Pons (tissue), 1 donor: ENCODE measurements at regions not wholly inside any gene's neighbourhood (a gene's known extent, or its start where the extent isn't known, plus 50 kb on each side); places are given as distances from the start of the nearest gene placed in this dataset.
"Not testable (repeated sequence)": the region's sequence is repeated elsewhere in the genome, so short reads cannot be mapped to it uniquely, and the experiment has no call there.

ENCODE experiments used
- DNase-seq: peaks from one replicate; pipeline ENCODE4 v3.0.0-alpha.2; 2016; ENCODE audit warnings: low spot score

DNA sequence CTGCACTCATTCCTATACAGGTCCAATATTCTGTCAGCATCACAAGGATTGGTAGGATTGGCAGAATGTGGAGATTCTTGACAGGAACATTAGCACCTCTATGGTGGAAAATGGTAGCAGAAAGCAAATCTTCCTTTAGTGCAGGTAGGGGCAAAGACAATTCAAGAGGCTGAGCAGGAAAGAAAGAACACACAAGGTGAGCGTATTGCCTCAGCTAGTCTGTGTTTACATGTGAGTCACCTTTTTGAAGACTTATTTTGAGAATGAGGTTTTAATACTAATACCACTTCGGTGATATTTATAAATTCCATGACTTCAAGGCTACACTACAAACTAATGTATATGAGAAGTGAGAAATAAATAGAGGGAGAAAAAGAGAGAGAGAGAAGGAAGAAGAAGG lies 717.0 kb downstream of the BRINP1 start:
- no peak for DNase-seq

DNA sequence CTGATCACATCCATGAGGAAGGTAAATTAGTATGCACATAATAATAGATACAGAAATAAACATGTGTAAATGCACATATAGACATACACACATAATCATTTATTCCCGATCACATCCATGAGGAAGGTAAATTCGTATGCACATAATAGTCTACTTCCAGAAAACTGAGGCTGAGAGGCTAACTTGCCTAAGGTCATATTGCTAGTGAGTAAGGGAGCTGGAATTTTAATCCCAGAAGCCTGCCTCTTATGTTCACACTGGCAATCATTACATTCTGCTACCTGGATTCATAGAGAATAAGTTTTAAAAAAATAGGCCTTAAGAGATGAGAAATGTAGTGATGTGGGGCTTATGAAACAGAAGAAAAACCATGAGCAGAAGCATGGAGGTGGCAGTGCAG lies 716.3 kb downstream of the BRINP1 start:
- no peak for DNase-seq

DNA sequence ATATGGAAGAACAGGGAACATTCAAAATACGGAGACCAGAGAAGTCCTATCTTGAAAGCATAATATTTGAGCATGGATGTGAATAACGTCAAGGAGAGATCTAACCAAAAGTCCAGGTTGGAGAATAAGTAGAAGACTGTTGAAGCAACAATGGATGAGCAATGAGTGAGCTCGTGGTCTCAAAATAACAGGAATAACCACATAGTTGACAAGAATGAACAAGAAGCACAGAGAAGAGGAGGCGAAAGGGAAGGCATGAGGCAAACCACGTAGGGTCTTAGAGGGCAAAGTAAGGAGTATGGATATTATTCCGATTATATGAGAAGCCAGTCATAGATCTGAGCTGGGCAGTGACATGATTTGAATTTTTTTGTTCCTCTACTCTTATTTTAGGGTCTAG lies 710.2 kb downstream of the BRINP1 start:
- DNase-seq: no peak

DNA sequence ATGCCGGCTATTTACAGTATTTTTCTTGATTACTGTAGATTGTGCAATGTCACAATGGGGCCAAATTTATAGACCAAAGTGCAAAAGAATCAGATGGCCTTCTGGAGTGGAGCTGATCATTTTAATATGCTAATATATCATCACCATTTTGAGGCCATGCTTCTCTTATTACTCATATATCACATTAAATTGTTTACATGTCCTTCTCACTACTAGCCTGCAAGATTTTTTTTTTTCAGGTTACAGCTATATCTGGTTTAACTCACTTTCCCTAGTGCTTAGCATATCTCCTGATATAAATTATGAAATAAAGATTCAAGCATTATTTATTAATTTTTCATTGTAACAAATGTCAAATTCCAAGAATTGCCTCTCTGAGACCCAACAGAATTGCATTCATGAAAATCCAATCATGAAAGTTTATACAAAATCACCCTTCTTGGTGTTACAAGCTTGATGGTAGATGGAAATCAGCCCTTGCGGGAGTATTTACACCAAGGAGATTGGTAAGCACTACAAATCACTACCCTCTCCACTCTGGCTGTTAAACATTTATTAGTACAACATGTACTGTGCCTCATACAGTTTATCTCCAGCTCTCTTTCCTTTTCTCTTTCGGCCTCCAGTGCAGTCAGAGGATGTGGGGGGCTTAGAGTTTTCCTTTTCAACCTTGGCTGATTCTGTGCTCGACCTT lies 703.9 kb downstream of the BRINP1 start:
- no peak for DNase-seq

DNA sequence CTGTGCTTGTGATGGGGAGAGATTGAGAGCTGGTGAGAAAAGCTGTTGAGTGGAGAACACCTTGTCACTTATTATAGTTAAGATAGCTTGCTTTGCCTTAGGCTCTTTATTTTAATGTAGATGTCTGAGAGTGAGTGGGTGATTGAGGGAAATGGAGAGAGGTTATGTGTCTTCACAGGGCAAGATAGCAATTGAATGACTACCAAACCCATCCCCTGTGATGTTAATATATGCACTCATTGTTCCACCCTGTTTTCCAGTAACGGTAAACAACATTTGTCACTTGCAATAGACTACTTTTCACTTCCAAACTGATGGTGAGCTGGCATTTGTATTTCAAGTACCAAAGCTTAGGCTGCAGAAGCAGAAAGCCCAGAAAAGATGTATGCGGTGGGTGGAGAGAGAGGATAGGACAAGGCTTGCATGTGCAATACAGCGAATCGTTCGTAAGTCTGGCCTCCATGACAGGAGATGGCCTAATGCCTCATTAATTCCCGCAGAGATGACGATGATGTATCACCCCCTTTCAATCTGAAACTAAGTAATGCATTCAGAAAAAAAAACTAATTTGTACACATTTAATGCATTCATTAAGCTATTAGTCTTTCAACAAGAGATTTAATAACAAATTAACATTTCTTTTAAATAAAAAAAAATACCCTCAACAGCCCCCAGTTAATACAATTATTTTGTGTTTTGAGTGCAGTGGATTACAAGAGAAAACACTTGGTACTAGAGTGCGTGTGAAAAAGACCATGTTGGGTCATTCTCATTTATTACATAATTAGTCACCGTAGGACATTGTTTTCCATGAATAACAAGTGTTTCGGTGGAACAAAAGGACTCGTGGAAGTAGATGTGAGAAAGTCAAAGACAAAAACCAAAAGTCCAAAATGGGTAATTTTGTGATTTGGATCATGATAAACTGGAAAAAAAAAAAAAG lies 699.0 kb downstream of the BRINP1 start:
- DNase-seq: no peak

DNA sequence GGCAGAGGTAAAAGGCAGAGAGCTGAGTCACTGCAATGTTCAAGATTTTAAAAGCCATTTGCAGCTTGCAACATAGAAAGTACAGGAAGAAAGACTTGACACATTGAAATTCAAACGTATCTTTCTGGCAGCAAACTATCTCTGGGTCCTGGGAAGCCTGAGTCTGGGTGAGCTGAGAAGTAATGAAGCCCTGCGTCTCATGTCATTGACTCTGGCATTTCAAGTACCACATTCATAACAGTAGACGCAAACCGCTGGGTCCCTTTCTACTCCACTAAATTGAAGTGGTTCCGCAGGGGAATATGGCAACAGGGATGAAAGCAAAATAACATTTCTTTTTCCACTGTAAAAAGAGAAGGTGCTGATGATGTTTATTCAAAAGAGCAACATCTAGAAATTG lies 694.3 kb downstream of the BRINP1 start:
- DNase-seq: no peak

DNA sequence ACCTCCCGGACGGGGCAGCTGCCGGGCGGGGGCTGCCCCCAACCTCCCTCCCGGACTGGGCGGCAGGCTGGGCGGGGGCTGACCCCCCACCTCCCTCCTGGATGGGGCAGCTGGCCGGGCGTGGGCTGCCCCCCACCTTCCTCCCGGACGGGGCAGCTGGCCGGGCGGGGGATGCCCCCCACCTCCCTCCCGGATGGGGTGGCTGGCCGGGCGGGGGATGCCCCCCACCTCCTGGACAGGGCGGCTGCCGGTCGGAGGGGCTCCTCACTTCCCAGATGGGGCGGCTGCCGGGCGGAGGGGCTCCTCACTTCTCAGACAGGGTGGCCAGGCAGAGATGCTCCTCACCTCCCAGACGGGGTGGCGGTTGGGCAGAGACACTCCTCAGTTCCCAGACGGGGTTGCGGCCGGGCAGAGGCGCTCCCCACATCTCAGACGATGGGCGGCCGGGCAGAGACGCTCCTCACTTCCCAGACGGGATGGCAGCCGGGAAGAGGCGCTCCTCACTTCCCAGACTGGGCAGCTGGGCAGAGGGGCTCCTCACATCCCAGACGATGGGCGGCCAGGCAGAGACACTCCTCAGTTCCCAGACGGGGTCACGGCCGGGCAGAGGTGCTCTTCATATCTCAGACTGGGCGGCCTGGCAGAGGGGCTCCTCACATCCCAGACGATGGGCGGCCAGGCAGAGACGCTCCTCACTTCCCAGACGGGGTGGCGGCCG lies 691.1 kb downstream of the BRINP1 start:
- not testable (repeated sequence) for DNase-seq

DNA sequence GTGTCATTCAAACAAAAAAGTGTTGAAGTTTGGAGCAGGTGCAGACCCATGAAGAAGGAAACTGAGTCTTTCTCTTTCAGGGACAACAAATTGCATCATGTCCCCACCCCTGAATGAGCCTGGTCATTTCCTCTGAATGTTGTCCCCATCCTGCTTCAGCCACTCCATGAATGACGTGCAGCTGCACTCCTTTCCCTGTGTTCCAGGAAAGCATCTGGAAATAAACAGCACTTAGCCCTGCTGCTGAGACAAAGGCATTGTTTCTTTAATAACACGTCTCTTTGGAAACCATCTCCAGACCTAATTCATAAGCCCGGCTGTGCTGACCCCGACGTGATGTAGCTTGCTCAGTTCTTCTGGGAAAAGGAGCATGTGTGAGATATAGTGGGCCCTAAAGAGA lies 682.3 kb downstream of the BRINP1 start:
- no peak for DNase-seq

DNA sequence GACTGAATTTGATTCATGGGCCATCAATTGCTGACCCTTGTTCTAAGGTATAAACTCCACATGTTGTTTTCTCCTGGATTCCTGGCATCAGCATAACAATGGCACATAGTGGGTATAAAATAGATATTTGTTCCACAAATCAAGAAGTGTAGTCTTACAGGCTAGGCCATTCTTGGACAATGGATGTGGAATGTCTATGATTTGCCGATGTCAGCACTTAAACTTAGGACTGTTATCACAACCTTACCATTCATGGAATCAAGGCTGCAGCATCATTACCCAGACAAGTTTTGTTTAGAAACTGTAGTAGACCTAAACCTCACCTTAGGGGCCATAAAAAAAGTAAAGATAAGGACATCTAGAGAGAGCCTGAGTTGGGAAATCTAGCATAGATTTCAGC lies 680.0 kb downstream of the BRINP1 start:
- DNase-seq: no peak

DNA sequence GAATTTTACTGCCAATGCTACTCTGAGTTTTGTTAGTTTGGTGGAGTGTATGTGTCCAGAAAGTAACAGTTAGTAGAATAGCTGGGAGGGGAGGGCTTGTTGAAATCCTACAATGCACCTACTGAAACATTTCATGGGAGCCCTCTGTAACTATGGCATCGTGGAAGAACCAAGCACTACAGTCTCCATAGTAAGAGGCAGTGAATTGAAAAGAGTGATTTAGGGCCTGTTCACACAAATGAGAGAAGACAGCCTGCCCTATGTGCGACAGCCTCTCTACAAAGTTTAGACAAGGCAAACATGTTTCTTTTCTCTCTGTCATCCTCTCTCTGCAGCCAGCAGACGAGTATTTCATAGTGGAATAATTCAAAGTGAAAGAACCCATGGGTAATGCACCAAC lies 676.6 kb downstream of the BRINP1 start:
- DNase-seq: no peak

DNA sequence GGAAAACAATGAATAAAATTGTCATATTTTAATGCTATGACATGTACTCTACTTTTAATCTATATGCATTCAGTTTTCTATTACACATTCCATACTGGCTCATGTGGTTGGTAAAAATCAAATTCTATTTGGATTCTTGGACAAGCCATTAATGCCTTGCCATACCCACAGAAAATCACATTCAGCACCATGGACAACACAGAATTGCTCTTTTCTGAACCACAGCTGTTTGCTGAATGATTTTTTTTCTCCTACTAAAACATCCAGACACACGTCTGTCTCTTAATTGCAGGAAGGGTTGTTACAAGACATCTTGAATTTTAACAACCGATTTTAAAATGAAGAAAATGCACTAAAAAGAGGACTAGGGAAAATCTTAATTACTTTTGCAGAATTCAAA lies 675.6 kb downstream of the BRINP1 start:
- no peak for DNase-seq

DNA sequence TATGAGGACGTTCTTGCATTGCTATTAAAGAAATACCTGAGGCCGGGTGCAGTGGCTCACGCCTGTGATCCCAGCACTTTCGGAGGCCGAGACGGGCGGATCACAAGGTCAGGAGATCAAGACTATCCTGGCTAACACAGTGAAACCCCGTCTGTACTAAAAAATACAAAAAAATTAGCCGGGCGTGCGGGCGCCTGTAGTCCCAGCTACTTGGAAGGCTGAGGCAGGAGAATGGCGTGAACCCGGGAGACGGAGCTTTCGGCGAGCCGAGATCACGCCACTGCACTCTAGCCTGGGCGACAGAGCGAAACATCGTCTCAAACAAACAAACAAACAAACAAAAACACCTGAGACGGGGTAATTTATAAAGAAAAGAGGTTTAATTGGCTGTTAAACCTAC lies 674.0 kb downstream of the BRINP1 start:
- DNase-seq: not testable (repeated sequence)

DNA sequence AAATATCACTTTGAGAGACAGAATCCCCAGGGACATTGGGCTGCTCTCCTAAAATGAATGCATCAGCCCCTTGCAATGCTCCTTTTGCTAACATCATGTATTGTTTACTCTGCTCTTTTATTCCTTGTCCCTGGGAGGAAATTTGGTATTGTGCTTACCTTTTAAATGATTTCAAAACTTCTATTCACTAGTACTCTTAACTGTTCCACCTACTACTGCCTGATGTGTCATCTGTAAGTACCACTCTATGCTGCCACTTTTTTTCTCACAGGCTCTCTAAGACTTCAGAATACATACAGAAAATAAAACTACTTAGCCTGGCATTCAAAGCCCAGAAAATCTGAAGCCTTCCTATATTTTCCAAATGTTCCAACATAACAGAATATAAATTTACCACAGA lies 667.2 kb downstream of the BRINP1 start:
- no peak for DNase-seq

DNA sequence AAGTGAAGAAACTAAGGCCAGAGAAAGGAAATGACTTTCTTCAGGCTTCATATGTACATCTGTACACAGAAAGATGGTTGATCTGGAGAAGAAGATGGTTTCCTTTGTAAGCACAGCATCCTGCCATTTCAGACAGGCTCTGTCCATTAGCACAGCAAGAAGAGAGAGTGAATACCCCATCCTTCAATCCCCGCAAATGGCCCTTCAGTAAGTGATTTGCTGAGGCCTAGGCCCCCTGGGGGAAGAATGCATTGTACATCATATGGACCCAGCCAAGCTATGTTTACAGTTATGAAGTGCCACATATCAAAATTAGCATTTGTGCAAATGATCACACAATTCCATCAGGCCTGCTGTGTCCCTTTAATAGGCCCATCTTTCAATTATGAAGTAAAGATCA lies 657.4 kb downstream of the BRINP1 start:
- no peak for DNase-seq

DNA sequence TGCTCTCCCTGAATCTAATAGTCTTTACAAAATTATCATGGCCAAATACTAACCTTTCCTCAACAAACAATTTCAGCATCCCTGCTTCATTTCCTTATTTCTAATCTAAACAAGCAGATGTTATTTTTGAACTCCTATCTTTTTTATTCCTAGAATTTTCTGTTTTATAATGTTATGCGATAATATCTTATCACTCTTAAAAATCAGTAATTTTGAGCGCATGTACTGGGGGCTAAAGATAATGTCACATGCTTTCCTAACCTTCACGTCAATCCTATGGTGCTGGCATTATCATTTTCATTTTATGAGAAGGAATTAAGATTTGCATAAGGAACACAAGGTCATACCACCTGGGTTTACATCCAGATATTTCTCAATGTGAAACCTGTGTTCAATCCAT lies 648.0 kb downstream of the BRINP1 start:
- DNase-seq: no peak

DNA sequence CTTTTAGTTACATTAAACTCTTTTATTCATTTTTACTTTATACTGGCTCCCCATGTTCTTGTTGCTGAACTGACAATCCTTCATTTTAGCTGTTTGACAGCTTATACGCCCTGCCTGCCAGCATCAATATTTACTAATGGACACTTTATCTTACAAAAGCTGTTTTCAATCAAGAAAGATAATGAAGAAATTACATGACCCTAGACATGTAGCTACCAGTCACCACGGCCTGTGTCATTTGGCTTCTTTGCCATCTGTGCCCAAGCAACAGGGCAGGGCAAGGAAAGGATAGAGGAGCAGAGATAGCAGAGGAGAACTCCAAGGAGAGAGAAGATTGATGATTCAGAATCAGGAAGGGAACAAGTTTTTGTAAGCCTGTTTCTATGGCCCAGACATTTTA lies 647.3 kb downstream of the BRINP1 start:
- no peak for DNase-seq

DNA sequence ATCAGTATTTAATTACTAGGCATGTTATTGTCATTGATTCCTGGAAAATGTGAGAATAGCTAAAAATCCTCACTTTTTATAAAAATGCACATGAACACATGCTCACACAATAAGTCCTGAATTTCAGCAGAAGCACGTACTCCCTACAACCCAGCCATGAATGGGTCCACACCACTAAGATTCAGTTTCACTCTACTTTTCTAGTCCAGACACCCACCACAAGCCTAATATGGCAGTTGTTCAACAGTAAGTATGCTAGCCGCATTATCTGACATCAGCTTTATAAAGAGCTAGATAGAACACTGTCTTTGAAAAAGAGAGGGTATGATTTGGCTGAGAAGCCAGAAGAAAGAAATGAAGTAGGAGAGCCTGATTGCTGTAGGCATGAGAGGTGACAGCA lies 639.3 kb downstream of the BRINP1 start:
- DNase-seq: no peak

DNA sequence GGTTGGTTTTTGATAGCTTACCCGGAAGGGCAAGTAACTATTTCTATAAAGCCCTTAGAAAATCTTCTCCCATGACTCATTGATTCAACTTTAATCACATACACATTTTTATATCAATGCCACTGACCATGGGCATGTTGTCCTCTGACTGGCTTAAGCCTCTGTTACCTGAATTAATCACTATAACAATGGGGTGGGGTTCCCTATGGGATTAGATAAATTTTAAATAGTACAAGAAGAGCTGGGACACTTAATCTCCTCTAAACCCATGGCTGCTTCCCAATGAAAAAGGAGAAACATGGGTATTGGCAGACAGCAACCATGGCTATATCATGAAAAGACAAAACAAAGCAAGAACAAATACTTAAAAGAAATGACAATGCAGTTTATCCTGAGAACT lies 636.2 kb downstream of the BRINP1 start:
- DNase-seq: no peak

DNA sequence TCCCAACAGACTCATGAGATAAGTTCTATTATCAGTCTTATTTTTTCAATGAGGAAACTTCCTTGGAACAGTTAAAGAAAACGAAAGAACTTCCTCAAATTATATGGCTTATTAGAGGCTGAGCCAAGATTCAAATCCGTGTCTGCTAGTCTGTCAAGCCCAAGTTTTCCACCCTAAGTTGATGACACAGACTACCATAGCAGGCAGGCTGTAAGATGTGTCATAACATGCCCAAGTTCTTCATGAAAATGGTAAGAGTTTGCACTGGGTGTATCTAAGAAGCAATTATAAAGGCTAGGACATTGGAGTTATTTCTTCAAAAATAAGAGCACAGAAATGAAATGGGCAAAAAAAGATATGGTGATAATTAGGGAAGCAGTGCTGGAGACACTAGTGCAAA lies 634.5 kb downstream of the BRINP1 start:
- DNase-seq: no peak

DNA sequence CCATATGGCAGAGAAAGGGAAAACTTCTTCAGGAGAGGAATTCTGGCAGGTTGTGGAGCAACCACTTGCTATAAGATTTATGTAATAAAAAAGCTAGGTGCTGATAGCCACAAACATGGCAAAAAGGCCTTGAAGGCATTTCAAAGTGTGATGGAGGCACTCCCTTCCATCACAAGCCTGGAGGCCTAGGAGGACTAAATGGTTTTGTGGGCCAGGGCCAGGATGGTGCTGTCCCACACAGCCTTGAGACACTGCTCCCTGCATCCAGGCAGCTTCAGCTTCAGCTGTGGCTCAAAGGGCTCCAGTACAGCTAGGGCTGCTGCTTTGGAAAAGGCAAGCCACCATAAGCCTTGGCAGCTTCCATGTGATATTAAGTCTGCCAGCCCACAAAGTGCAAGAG lies 632.8 kb downstream of the BRINP1 start:
- DNase-seq: no peak

DNA sequence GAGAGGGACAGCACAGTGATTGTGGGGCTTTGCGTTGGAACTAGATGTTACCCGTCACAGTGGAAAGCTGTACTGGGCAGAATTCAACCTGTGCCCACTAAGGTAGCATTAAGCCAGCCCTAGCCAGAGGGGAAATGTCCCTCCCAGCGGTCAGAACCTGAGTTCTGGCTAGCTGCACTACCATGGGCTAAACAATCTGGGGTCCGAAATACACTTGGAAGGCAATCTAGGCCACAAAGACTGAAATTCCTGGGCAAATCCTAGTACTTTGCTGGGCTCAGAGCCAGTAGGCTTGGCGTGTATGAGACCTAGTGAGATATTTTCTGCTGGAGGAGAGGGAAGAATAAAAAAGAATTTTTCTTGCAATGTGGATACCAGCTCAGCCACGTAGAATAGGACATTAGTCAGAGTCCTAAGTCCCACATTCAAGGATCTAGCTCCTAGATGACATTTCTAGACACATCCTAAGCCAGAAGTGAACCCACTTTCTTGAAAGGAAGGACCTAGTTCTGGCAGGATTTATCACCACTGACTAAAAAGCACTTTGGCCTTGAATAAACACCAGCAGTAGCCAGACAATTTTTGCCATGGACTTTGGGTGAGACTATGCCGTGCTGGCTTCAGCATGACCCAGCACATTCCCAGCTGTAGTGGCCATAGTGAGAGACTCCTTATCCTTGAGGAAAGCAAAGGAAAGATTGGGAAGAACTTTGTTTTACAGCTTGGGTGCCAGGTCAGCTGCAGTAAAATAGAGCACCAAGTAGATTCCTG lies 618.0 kb downstream of the BRINP1 start:
- DNase-seq: no peak

DNA sequence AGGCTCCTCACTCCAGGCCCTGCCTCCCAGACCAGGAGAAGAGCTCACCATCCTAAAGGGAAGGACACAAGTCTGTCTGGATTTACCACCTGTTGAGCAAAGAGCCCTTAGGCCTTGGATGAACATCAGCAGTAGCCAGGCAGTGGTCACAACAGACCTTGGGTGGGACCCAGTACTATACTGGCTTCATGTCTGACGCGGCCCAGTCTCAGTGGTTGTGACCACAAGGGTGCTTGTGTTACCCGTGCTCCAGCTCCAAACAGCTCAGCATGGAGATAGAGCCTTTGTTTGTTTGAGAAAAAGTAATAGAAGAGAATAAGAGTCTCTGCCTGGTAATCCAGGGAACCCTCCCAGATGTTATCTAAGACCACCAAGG lies 617.4 kb downstream of the BRINP1 start:
- DNase-seq: no peak
